GM10248 (cell line): ENCODE measurements at regions not wholly inside any gene's neighbourhood (a gene's known extent, or its start where the extent isn't known, plus 50 kb on each side); places are given as distances from the start of the nearest gene placed in this dataset.

ENCODE experiments used
- CTCF ChIA-PET: fragments of 300-600 bp; sonication (Branson Sonifier 250); formaldehyde crosslinking; extraction: SDS; loops from one replicate; lab custom pipeline; 2021; ENCODE audit warnings: antibody characterized with exemption; lab: Yijun Ruan, JAX
- POLR2A ChIA-PET: fragments of 350-650 bp; sonication (Branson Sonifier 250); formaldehyde crosslinking; extraction: SDS; loops from one replicate; lab custom pipeline; 2020; ENCODE audit warnings: antibody characterized with exemption; lab: Yijun Ruan, JAX
- DNase-seq: peaks from one replicate; pipeline ENCODE4 v3.0.0; 2012; ENCODE audit errors: extremely low spot score
- CTCF ChIP-seq: IDR thresholded peaks from 2 replicates; pipeline ENCODE4 v1.5.1; 2012; ENCODE audit warnings: mild to moderate bottlenecking, low read depth; ENCODE audit errors: extremely low read depth, missing control alignments, control extremely low read depth

- ChIA-PET POLR2A (no interaction called here), CTCF (interaction anchor here (0.6 to 1.3 kb wide), 2 partner anchors 15 to 19 kb away, joined by 3 to 5 read pairs; no protein-coding TSS in a partner anchor)
- no peak for TF ChIP-seq CTCF
- no peak for DNase-seq
These were observed 480.4 kb downstream of the FOXO1 start for GRCh38 chr13:40186041-40186440.

- no peak for TF ChIP-seq CTCF
- CTCF ChIA-PET, result interaction anchor here (0.6 to 1.3 kb wide), 2 partner anchors 14 to 18 kb away, joined by 3 to 5 read pairs; no protein-coding TSS in a partner anchor
- DNase-seq, result no peak
- POLR2A ChIA-PET, result no interaction called here
These were observed 479.7 kb downstream of the FOXO1 start for GRCh38 chr13:40186626-40187323.

GRCh38 chr13:40187324-40187795 is 479.1 kb downstream of the FOXO1 start:
- no peak for TF ChIP-seq CTCF
- CTCF ChIA-PET, result no interaction called here

GRCh38 chr13:40187841-40188591 is 478.4 kb downstream of the FOXO1 start:
- ChIA-PET CTCF (no interaction called here), POLR2A (no interaction called here)
- TF ChIP-seq CTCF, result no peak
- no peak for DNase-seq

More at GRCh38 chr13:40187324-40187795, 479.1 kb downstream of the FOXO1 start:
- no peak for DNase-seq
- POLR2A ChIA-PET, result no interaction called here

GRCh38 chr13:40189426-40189825 is 477.0 kb downstream of the FOXO1 start:
- no peak for TF ChIP-seq CTCF
- CTCF ChIA-PET, result interaction anchor here (0.8 kb wide), 1 partner anchor 121 kb away, joined by 3 read pairs; no protein-coding TSS in a partner anchor
- DNase-seq, result no peak
- POLR2A ChIA-PET, result no interaction called here

DNA sequence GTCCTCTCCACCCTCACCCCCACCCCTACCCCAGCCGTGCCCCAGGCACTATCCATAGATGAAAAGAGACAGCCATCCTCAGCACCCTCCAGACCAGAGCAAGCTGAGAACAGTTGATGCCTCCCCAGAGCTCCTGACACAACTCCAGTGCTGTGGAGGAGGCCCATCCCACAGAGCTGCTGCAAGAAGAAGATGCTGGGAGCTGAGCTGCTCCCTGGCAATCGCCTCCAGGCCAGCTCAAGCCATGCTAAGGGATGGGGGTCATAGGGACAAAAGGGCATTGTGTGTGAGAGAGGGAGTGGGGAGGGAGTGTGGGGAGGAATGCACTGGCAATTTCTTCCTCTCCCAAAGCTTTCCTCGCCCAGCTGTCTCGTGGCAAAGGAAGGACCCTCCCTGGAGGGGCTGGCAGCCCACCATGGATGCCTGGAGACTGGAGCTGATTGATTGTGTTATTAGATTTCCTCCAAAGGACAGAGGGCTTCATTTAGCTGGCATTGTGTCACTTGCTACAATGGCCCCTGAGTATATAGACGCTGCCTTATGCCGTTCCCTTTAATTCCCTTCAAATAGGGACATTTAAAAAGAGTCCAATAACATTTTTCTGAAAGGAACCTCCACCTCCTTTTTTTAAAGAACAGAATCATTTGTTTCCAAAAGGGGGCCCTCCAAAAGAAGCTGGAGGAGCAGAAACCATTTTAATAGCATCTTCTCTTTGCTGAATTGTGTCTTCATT is 476.4 kb downstream of the FOXO1 start:
- POLR2A ChIA-PET, result no interaction called here
- TF ChIP-seq CTCF, result no peak
- no peak for DNase-seq
- CTCF ChIA-PET, result interaction anchor here (0.8 to 1.2 kb wide), 4 partner anchors 10 to 122 kb away, joined by 3 to 4 read pairs (median 3); no protein-coding TSS in a partner anchor
